ENCODE measurements at regions not wholly inside any gene's neighbourhood (a gene's known extent, or its start where the extent isn't known, plus 50 kb on each side); places are given as distances from the start of the nearest gene placed in this dataset.
"Not testable (repeated sequence)": the region's sequence is repeated elsewhere in the genome, so short reads cannot be mapped to it uniquely, and the experiment has no call there.

DNA sequence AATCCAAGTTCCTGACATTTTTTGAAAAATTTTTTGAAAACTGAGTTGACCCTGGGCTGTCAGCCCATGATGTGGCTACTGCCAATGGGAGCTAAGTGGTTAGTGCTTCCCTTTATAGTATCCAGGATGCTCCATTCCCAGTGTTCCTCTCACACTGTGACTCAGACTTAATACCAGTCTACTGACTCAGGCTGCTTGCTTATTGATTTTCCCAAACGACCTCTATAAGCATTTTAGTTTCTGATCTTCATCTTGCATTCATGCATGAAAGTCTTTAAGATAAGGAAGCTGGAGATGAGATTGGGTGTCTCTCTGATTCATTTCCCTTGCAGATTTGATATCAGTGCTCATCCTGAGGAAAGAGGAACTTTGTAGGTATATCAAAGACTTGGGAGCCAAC, 560.0 kb downstream of the TBC1D32 start:
- Histone ChIP-seq H3K9me3 (ENCODE audit: severe bottlenecking) (no peaks in the 10 kb centered on the region), H3K27ac (no peak overlapping the region), H3K4me3 (ENCODE audit: low read depth, low read length) (no peak overlapping the region), H3K27me3 (ENCODE audit: insufficient read depth, low read depth, severe bottlenecking) (no peaks in the 10 kb centered on the region), H3K36me3 (no peaks in the 10 kb centered on the region)
- TF ChIP-seq, protein P1, sequence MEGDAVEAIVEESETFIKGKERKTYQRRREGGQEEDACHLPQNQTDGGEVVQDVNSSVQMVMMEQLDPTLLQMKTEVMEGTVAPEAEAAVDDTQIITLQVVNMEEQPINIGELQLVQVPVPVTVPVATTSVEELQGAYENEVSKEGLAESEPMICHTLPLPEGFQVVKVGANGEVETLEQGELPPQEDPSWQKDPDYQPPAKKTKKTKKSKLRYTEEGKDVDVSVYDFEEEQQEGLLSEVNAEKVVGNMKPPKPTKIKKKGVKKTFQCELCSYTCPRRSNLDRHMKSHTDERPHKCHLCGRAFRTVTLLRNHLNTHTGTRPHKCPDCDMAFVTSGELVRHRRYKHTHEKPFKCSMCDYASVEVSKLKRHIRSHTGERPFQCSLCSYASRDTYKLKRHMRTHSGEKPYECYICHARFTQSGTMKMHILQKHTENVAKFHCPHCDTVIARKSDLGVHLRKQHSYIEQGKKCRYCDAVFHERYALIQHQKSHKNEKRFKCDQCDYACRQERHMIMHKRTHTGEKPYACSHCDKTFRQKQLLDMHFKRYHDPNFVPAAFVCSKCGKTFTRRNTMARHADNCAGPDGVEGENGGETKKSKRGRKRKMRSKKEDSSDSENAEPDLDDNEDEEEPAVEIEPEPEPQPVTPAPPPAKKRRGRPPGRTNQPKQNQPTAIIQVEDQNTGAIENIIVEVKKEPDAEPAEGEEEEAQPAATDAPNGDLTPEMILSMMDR (IDR thresholded peaks at IDR 0.05; ENCODE audit: low read depth, low read length), result no peak
- DNase-seq, result no peak

GRCh38 chr6:120771019-120771418, 563.3 kb downstream of the TBC1D32 start:
- no peak overlapping the region for H3K4me3 ChIP-seq (ENCODE audit: low read depth, low read length)
- H3K9me3 ChIP-seq (ENCODE audit: severe bottlenecking), result no peaks in the 10 kb centered on the region
- no peaks in the 10 kb centered on the region for H3K36me3 ChIP-seq
- H3K27ac ChIP-seq, result no peak overlapping the region
- TF ChIP-seq, protein P1 (IDR thresholded peaks at IDR 0.05; ENCODE audit: low read depth, low read length), result no peak
- no peaks in the 10 kb centered on the region for H3K27me3 ChIP-seq (ENCODE audit: insufficient read depth, low read depth, severe bottlenecking)
- no peak for DNase-seq

- no peaks in the 10 kb centered on the region for H3K9me3 ChIP-seq (ENCODE audit: severe bottlenecking)
- no peak overlapping the region for H3K27ac ChIP-seq
- peak; percentile 24 for DNase-seq
- H3K27me3 ChIP-seq (ENCODE audit: insufficient read depth, low read depth, severe bottlenecking), result no peaks in the 10 kb centered on the region
- TF ChIP-seq, protein P1 (IDR thresholded peaks at IDR 0.05; ENCODE audit: low read depth, low read length), result peak; percentile 54
- H3K36me3 ChIP-seq, result no peaks in the 10 kb centered on the region
- H3K4me3 ChIP-seq (ENCODE audit: low read depth, low read length), result no peak overlapping the region
These were observed 570.0 kb downstream of the TBC1D32 start for GRCh38 chr6:120764312-120764711.

DNA sequence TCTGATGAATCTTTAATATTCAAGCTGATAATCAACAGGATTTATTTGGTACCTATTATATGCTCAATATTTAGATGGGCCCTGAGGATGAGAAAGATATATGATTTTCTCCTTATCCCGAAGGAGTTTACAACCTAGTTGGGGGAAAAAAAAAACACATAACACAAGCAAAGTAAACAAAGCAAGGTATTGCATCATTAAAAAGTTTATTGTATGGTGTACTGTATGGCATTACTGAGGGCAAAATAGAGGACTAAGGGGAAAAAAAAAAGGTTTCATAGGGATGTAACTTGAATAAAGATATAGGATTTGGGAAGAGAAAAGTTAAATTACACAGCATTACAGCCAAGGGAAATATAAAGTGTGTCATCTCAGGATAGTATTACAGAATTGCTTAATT, 574.7 kb downstream of the TBC1D32 start:
- no peaks in the 10 kb centered on the region for H3K36me3 ChIP-seq
- TF ChIP-seq, protein P1 (IDR thresholded peaks at IDR 0.05; ENCODE audit: low read depth, low read length), result no peak
- no peak overlapping the region for H3K27ac ChIP-seq
- H3K4me3 ChIP-seq (ENCODE audit: low read depth, low read length), result no peak overlapping the region
- no peaks in the 10 kb centered on the region for H3K9me3 ChIP-seq (ENCODE audit: severe bottlenecking)
- no peak for DNase-seq
- no peaks in the 10 kb centered on the region for H3K27me3 ChIP-seq (ENCODE audit: insufficient read depth, low read depth, severe bottlenecking)

- H3K4me3 ChIP-seq (ENCODE audit: low read depth, low read length); DNase-seq; H3K36me3 ChIP-seq; H3K9me3 ChIP-seq (ENCODE audit: severe bottlenecking); H3K27me3 ChIP-seq (ENCODE audit: insufficient read depth, low read depth, severe bottlenecking); H3K27ac ChIP-seq: not testable (repeated sequence)
These were observed 585.7 kb downstream of the TBC1D32 start for GRCh38 chr6:120748574-120748973.

GRCh38 chr6:120736740-120737139, 597.5 kb downstream of the TBC1D32 start:
- Histone ChIP-seq H3K27ac (no peak overlapping the region), H3K36me3 (no peaks in the 10 kb centered on the region), H3K27me3 (ENCODE audit: insufficient read depth, low read depth, severe bottlenecking) (no peaks in the 10 kb centered on the region), H3K9me3 (ENCODE audit: severe bottlenecking) (no peaks in the 10 kb centered on the region), H3K4me3 (ENCODE audit: low read depth, low read length) (no peak overlapping the region)
- TF ChIP-seq, protein P1 (IDR thresholded peaks at IDR 0.05; ENCODE audit: low read depth, low read length), result no peak
- DNase-seq, result no peak
